K562 (cell line): ENCODE measurements at regions not wholly inside any gene's neighbourhood (a gene's known extent, or its start where the extent isn't known, plus 50 kb on each side); places are given as distances from the start of the nearest gene placed in this dataset.
A peak's percentile ranks its signal among the peaks of the same experiment; 100 is the strongest.

Experiments
- ATAC-seq: fragments of 200-7000 bp; cut with Tn5 transposase; 3 replicates; pipeline ENCODE4 v1.9.1; 2020; ENCODE audit warnings: moderate library complexity
- BruUV-seq: library from RNA; stranded (reverse); fragments of 400-500 nt; replicated peaks from 2 replicates; lab custom pipeline; 2021; lab: Mats Ljungman, UMichigan
- CTCF ChIA-PET: fragments of 300-600 bp; formaldehyde crosslinking; extraction: SDS; loops from one replicate; lab custom pipeline; 2021; ENCODE audit warnings: low intra/inter-chr PET ratio; lab: Yijun Ruan, JAX
- POLR2A ChIA-PET: fragments of 300-600, 350-650 bp; sonication (Branson Sonifier 250); formaldehyde crosslinking; extraction: SDS; loops from one replicate; lab custom pipeline; 2021; ENCODE audit warnings: antibody characterized with exemption, inconsistent platforms; lab: Yijun Ruan, JAX
- DNase-seq, 4 experiments: peaks; one replicate each; pipeline versions ENCODE4 v3.0.0 to v3.0.0-alpha.2; 2011 to 2018; ENCODE audit warnings: low spot score in 3 of 4, mixed read lengths in 3 of 4; ENCODE audit errors: extremely low read depth in 1 of 4
- FAIRE-seq: peaks from 2 replicates; lab custom pipeline; 2011; peaks lifted over from hg19 to GRCh38; lab: Jason Lieb, UNC
- H2AFZ ChIP-seq: 2 replicates; pipeline ENCODE4 v1.6.0; 2011; ENCODE audit warnings: low read depth, low read length, control low read depth, inconsistent platforms
- H3K27ac ChIP-seq: fragments of 200-600 bp; 3 replicates; pipeline ENCODE4 v1.8.0; 2011; ENCODE audit warnings: low read depth, mild to moderate bottlenecking, control low read depth, inconsistent platforms, low read length, moderate library complexity, mixed read lengths; ENCODE audit errors: extremely low read depth
- H3K27me3 ChIP-seq, 2 experiments: fragments of 300-600 bp in 1 of 2; 2 replicates in 1 of 2; 3 replicates in 1 of 2; pipeline versions ENCODE4 v1.6.0 to v1.8.0; 2011; ENCODE audit warnings: inconsistent platforms in 2 of 2, low read length in 2 of 2, mild to moderate bottlenecking in 1 of 2, mixed read lengths in 1 of 2, moderate library complexity in 1 of 2; ENCODE audit not compliant: control insufficient read depth in 2 of 2, insufficient read depth in 2 of 2
- H3K36me3 ChIP-seq: fragments of 300-600 bp; 3 replicates; pipeline ENCODE4 v1.8.0; 2011; ENCODE audit warnings: mild to moderate bottlenecking, low read length, inconsistent platforms; ENCODE audit not compliant: control insufficient read depth, insufficient read depth
- H3K4me1 ChIP-seq, 2 experiments: fragments of 200-600 bp in 1 of 2; replicated peaks in 1 of 2; 2 replicates in 1 of 2; 3 replicates in 1 of 2; pipeline versions ENCODE4 v1.5.1 to v1.8.0; 2011; ENCODE audit warnings: inconsistent platforms in 2 of 2, low read length in 2 of 2, mild to moderate bottlenecking in 1 of 2, mixed read lengths in 1 of 2, moderate library complexity in 1 of 2; ENCODE audit not compliant: control insufficient read depth in 2 of 2, insufficient read depth in 2 of 2
- H3K4me2 ChIP-seq: 2 replicates; pipeline ENCODE4 v1.6.1; 2011; ENCODE audit warnings: low read length, control low read depth, inconsistent platforms, mixed read lengths; ENCODE audit not compliant: insufficient read depth
- H3K4me3 ChIP-seq: fragments of 200-600 bp; sonication (generic), shearing (Covaris generic); 2 replicates; pipeline ENCODE4 v1.5.1; 2016; ENCODE audit warnings: control low read depth, inconsistent platforms
- H3K79me2 ChIP-seq: fragments of 200-600 bp; 3 replicates; pipeline ENCODE4 v1.8.0; 2011; ENCODE audit warnings: low read length, inconsistent platforms; ENCODE audit not compliant: control insufficient read depth, insufficient read depth
- H3K9ac ChIP-seq, 2 experiments: 2 replicates each; pipeline versions ENCODE4 v1.6.0 to v1.6.1; 2011; ENCODE audit warnings: low read depth in 2 of 2, low read length in 2 of 2, control low read depth in 1 of 2, inconsistent platforms in 1 of 2, mild to moderate bottlenecking in 1 of 2, mixed read lengths in 1 of 2; ENCODE audit not compliant: insufficient read depth in 1 of 2
- H3K9me1 ChIP-seq: one replicate; pipeline ENCODE4 v1.6.0; 2011; ENCODE audit warnings: inconsistent platforms, mild to moderate bottlenecking, low read length, moderate library complexity; ENCODE audit not compliant: control insufficient read depth, insufficient read depth
- H3K9me3 ChIP-seq: replicated peaks from 2 replicates; pipeline ENCODE4 v1.5.1; 2011; ENCODE audit warnings: low read depth, low read length, inconsistent platforms; ENCODE audit not compliant: control insufficient read depth, insufficient read depth
- H4K20me1 ChIP-seq: replicated peaks from 2 replicates; pipeline ENCODE4 v1.6.1; 2011; ENCODE audit warnings: low read length, inconsistent platforms, mixed read lengths; ENCODE audit not compliant: control insufficient read depth, insufficient read depth
- BCOR ChIP-seq: fragments of 450-650 bp; IDR thresholded peaks from 2 replicates; pipeline ENCODE4 v1.6.1; 2016
- C11orf30 ChIP-seq: fragments of 450-650 bp; IDR thresholded peaks from 2 replicates; pipeline ENCODE4 v1.6.1; 2016; ENCODE audit warnings: low read depth, mild to moderate bottlenecking
- EGR1 ChIP-seq: fragments of 450-650 bp; conservative IDR thresholded peaks from 2 replicates; pipeline ENCODE4 v1.6.1; 2017; ENCODE audit warnings: mild to moderate bottlenecking
- MYNN ChIP-seq, 2 experiments: sonication (generic); formaldehyde crosslinking in 1 of 2; IDR thresholded peaks; 2 replicates each; pipeline versions ENCODE4 v1.5.0 to v1.6.1; 2016 to 2020; ENCODE audit warnings: antibody characterized with exemption in 1 of 2, missing genetic modification reagents in 1 of 2
- SMARCC2 ChIP-seq: fragments of 450-650 bp; IDR thresholded peaks from 2 replicates; pipeline ENCODE4 v1.6.1; 2017; ENCODE audit warnings: antibody characterized with exemption, moderate library complexity, mild to moderate bottlenecking, low read depth
- SRSF7 ChIP-seq: fragments of 200-400 bp; formaldehyde crosslinking; optimal IDR thresholded peaks from 2 replicates; pipeline ENCODE3; 2017; ENCODE audit warnings: mild to moderate bottlenecking, low read depth, low read length
- TAL1 ChIP-seq: fragments of 450-650 bp; IDR thresholded peaks from 2 replicates; pipeline ENCODE4 v1.6.1; 2016; ENCODE audit warnings: mild to moderate bottlenecking
- TCF3 ChIP-seq: sonication (generic); formaldehyde crosslinking; IDR thresholded peaks from 2 replicates; pipeline ENCODE4 v1.4.0; 2020; ENCODE audit warnings: mild to moderate bottlenecking, missing genetic modification reagents
- VEZF1 ChIP-seq: fragments of 200-800 bp; sonication (Bioruptor generic); IDR thresholded peaks from 2 replicates; pipeline ENCODE4 v1.6.1; 2017; ENCODE audit warnings: missing genetic modification characterization, missing compliant biosample characterization
- XRCC4 ChIP-seq: IDR thresholded peaks from one replicate; pipeline ENCODE4 v1.6.1; 2011; ENCODE audit not compliant: insufficient read depth, insufficient read length; ENCODE audit errors: extremely low read depth
- ZNF764 ChIP-seq: fragments of 250-450 bp; sonication (Bioruptor Pico); IDR thresholded peaks from 2 replicates; pipeline ENCODE4 v1.4.0; 2020; ENCODE audit warnings: low read depth, mild to moderate bottlenecking, moderate library complexity
- WGBS: fragments of 100-300 bp; shearing (Covaris generic); methylation state at CpG from one replicate; pipeline ENCODE4 v1.1.6; 2016; ENCODE audit warnings: low coverage, mixed read lengths; ENCODE audit not compliant: insufficient coverage; ENCODE audit errors: missing lambda C conversion rate; 5-methylcytosine and 5-hydroxymethylcytosine counted together
- in situ Hi-C: fragments of 300-500 bp; cut with MboI; formaldehyde crosslinking; loops from 4 replicates; pipeline ENCODE4 v1.15.0; 2018; ENCODE audit warnings: inconsistent platforms, mixed read lengths
- intact Hi-C: fragments of 100-400 bp; cut with micrococcal nuclease; formaldehyde crosslinking; loops from 2 replicates; pipeline ENCODE4 v1.14.2; 2022
- TF ChIP-seq, protein P1 (sequence below): sonication (generic); formaldehyde crosslinking; IDR thresholded peaks from 2 replicates; pipeline ENCODE4 v1.5.0; 2020; ENCODE audit warnings: missing genetic modification reagents
- TF ChIP-seq, protein P2 (sequence below): fragments of 250-450 bp; sonication (Bioruptor Pico); IDR thresholded peaks from 2 replicates; pipeline ENCODE4 v1.4.0; 2020
- TF ChIP-seq, protein P3 (sequence below): fragments of 450-650 bp; IDR thresholded peaks from 2 replicates; pipeline ENCODE4 v1.6.1; 2017; ENCODE audit warnings: antibody characterized with exemption, mild to moderate bottlenecking

DNA sequence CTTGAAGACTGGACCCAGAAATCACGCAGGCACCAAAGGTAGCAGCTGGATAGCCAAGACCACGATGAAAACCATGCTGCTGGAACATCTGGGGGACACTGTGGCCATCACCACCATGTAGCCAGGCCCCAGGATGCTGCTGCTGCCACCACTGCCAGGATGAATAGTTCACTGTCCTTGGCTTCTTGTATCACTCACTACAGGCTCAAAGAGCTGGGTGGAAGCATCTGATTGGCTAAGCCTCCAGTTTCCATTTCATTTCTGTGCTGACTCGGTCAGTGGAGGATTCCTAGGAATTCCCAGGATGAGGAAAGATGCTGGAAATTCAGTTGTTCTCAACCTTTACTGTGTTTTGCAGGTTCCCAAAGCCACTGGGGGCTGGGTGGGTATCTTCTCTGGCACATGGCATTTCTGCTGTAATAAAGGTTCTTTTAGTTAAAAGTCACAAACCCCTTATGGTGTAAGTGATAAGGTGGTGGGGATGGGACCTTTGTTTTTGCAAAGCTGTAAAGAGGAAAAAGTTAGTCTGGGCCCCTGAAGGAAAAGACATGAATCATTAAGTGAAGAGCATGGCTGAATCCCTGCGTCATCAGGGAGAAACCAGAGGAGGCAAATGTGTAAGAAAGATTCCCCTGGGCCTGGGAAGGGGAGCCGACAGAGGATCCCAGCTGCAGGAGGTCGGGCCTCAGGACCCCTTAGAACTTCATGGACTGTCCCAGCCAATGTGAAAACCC, 57.7 kb upstream of the SMOX start:
- WGBS: 35% methylated on average over 5 of the region's 6 CpGs
- Histone ChIP-seq H4K20me1 (no peaks in the 10 kb centered on the region), H3K36me3 (no peaks in the 10 kb centered on the region), H3K4me1 (peaks cover 13 to 26% of the 10 kb centered on the region in 2 experiments), H3K9me3 (no peaks in the 10 kb centered on the region), H3K79me2 (no peaks in the 10 kb centered on the region), H3K4me3 (no peak overlapping the region), H3K4me2 (peak overlapping the region; percentile 52; the same call in 1 of the 2 replicates), H3K9ac (peak overlapping the region; percentile 25 to 75; a peak in 1 of 4 replicates), H3K27me3 (no peaks in the 10 kb centered on the region), H3K27ac (peak overlapping the region; percentile 62; the same call in 2 of the 3 replicates), H2AFZ (peak overlapping the region; percentile 80), H3K9me1 (no peaks in the 10 kb centered on the region)
- ChIA-PET CTCF (interaction anchor here (1.6 kb wide), 1 partner anchor 77 kb away, joined by 5 read pairs; no protein-coding TSS in a partner anchor), POLR2A (interaction anchor here (0.6 kb wide), 2 partner anchors 59 to 342 kb away, joined by 3 read pairs; no protein-coding TSS in a partner anchor)
- intact Hi-C loops (loop anchor here (5.0 kb wide), 2 partner anchors 159 to 204 kb away; partner anchors contain the start of gene PANK2), in situ Hi-C loops (no loop called here)
- FAIRE-seq: peak; percentile 35
- peak; percentile 50 for ATAC-seq
- DNase-seq: peak; percentile 27 to 44 (median 37)
- BruUV-seq: no TSS peak
- TF ChIP-seq, protein P1, sequence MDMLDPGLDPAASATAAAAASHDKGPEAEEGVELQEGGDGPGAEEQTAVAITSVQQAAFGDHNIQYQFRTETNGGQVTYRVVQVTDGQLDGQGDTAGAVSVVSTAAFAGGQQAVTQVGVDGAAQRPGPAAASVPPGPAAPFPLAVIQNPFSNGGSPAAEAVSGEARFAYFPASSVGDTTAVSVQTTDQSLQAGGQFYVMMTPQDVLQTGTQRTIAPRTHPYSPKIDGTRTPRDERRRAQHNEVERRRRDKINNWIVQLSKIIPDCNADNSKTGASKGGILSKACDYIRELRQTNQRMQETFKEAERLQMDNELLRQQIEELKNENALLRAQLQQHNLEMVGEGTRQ (CRISPR knock-in tag): no peak
- TF ChIP-seq XRCC4 (no peak), TAL1 (peak; percentile 6; the same call in 1 of the 2 replicates), VEZF1 (CRISPR knock-in tag) (0 out of 2 replicates have a peak, but pooled peaks have one; percentile 1), ZNF764 (no peak), EGR1 (no peak), C11orf30 (peak; percentile 18; the same call in 1 of the 2 replicates), MYNN (IDR thresholded peaks at IDR 0.05) (peak; percentile 81), MYNN (CRISPR knock-in tag; IDR thresholded peaks at IDR 0.05) (no peak), TCF3 (CRISPR knock-in tag) (peak; percentile 29; the same call in 1 of the 2 replicates), SRSF7 (no peak), BCOR (no peak), SMARCC2 (no peak)
- TF ChIP-seq, protein P2, sequence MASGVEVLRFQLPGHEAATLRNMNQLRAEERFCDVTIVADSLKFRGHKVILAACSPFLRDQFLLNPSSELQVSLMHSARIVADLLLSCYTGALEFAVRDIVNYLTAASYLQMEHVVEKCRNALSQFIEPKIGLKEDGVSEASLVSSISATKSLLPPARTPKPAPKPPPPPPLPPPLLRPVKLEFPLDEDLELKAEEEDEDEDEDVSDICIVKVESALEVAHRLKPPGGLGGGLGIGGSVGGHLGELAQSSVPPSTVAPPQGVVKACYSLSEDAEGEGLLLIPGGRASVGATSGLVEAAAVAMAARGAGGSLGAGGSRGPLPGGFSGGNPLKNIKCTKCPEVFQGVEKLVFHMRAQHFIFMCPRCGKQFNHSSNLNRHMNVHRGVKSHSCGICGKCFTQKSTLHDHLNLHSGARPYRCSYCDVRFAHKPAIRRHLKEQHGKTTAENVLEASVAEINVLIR (CRISPR knock-in tag): no peak
- TF ChIP-seq, protein P3, sequence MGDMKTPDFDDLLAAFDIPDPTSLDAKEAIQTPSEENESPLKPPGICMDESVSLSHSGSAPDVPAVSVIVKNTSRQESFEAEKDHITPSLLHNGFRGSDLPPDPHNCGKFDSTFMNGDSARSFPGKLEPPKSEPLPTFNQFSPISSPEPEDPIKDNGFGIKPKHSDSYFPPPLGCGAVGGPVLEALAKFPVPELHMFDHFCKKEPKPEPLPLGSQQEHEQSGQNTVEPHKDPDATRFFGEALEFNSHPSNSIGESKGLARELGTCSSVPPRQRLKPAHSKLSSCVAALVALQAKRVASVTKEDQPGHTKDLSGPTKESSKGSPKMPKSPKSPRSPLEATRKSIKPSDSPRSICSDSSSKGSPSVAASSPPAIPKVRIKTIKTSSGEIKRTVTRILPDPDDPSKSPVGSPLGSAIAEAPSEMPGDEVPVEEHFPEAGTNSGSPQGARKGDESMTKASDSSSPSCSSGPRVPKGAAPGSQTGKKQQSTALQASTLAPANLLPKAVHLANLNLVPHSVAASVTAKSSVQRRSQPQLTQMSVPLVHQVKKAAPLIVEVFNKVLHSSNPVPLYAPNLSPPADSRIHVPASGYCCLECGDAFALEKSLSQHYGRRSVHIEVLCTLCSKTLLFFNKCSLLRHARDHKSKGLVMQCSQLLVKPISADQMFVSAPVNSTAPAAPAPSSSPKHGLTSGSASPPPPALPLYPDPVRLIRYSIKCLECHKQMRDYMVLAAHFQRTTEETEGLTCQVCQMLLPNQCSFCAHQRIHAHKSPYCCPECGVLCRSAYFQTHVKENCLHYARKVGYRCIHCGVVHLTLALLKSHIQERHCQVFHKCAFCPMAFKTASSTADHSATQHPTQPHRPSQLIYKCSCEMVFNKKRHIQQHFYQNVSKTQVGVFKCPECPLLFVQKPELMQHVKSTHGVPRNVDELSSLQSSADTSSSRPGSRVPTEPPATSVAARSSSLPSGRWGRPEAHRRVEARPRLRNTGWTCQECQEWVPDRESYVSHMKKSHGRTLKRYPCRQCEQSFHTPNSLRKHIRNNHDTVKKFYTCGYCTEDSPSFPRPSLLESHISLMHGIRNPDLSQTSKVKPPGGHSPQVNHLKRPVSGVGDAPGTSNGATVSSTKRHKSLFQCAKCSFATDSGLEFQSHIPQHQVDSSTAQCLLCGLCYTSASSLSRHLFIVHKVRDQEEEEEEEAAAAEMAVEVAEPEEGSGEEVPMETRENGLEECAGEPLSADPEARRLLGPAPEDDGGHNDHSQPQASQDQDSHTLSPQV: 0 out of 2 replicates have a peak, but pooled peaks have one; percentile 24
